HG03439 (cell line): ENCODE measurements at regions not wholly inside any gene's neighbourhood (a gene's known extent, or its start where the extent isn't known, plus 50 kb on each side); places are given as distances from the start of the nearest gene placed in this dataset.
"Not testable (repeated sequence)": the region's sequence is repeated elsewhere in the genome, so short reads cannot be mapped to it uniquely, and the experiment has no call there.

Source experiments
- ATAC-seq: cut with Tn5 transposase; IDR thresholded peaks from one replicate; pipeline ENCODE4 v1.9.1; 2021; ENCODE audit warnings: mild to moderate bottlenecking, moderate library complexity; ENCODE audit not compliant: unreplicated experiment

DNA sequence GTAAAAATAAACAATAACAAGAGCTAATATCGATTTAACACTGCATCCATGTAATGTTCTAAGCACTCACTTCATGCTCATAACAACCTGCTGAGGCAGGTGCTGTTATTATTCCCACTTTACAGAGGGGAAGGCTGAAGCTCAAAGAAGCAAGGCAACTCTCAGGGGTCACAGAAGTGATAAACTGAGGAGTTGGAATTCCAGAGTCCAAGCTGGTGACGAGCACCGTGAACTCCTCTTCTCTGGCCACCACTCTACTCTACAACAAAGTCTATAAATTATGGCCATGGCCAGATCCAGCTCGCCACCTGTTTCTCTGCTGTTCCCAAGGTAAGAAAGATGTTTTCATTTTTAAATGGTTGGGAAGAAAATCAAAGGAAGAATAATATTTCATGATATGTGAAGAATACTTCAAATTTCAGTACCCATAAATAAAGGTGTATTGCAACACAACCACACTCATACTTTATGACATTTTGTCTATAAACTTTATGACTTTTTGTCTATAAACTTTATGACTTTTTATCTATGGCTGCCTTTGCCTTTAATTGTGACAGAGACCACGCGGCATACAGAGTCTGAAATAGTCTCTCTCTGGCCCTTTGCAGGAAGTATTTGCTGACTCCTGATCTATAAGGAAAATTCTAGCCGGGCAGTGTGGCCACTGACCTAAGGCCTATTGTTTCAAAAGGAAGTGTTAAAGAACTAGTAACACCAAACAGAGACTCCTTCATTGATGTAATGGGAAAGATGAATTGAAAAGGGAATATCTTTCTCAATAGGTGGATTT is 113.2 kb upstream of the KCNG1 start:
- ATAC-seq, result no peak

DNA sequence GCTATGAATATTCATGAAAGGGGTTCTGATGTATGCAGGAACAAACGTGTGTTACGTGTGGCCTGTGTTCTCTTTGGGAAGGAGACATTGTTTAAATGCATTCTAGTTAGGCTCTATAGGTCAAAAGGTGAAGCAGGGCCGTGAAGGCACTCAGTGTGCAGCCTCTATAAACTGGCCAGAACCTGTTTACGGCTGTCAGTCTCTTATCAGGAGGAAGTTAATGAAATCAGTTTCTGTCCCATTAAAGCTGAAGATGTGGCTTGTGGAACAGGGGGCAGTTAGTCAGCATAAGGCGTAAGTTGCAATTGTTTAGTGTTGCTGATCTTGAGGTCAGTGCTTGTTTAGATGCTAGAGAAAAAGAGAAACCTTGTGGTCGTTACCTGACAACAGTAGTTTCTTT is 111.5 kb upstream of the KCNG1 start:
- no peak for ATAC-seq

DNA sequence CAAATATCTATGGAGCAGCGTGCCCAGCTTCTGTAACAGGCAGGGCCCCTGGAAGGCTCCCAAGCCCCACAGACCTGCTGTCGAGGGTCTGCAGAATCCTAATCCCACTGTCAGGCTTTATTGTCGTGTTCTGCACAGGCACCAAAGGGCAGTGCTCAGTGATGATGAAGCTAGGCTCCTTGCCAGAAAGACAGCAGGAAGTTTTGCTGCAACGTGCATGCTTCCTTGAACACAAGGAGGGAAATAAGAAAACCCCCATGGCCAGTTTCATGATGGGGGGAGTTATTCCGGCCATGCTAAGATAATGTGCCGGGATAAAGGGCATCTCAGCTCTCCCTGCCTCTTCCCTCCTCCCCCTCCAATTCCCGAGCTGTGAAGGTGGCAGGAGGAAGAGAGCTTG is 109.4 kb upstream of the KCNG1 start:
- no peak for ATAC-seq

DNA sequence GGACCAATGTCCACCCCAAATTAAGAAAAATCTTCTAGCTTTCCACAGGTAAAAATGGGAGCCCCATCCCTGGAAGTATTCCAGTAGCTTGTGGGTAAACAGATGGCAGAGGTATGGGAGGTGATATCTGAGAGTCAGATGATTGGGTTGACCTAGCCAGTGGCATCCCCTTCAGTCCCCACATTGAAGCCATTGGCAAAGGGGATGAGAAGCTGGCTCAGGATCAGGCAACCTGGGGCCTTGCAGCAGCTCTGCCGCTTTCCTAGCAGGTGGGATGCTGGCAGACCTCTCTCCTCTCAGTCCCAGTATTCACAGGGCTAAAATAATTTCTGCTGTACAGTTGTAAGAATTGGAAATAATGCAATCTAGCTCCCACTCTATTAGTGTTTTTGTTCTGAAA is 108.9 kb upstream of the KCNG1 start:
- no peak for ATAC-seq

DNA sequence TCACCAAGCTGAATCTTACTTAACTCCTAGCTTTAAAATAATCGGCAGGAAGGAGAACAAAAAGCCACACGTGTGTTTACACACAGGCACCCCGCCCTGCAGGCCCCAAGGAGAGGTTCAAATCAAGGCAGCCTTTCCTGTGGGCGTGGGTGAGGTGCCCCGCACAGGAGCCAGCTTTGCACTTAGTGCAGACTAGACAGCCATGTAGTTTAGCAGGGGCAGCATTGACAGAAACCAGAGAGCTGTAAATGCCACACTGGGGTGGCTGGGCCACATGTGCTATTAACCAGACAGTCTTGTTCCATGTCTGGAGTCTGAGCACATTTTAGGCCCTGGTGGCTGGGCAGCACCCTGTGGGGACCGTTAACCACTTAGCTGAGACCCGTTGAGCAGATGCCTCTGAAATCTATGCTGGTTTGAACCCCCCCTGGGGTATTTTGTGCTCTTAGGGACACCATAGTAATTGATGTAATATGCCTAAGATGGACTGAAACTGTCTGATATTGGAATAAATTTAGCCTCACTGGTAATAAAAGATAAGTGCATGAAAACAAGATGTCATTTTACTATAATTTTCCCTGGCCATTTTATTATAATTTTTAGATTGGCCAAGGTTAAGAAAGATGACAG is 106.4 kb upstream of the KCNG1 start:
- ATAC-seq, result no peak

DNA sequence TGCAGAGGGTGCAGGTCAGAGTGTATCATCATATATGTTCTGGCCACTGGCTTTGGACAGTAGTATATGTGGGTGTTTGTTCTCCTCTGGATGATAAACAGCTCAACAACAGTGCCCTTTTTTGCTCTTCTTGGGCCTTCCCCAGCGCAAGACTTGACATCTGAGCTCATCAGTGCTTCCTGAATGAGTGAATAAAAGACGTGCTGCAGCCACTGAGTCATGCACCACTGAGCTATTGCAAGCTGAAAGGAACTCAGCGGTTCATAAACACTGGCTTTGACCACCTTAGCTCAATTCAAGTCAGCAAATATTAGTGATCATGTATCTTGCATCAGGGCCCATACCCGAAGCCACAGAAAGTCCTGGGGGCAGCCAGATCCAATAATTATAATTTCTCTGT is 105.3 kb upstream of the KCNG1 start:
- ATAC-seq, result no peak

DNA sequence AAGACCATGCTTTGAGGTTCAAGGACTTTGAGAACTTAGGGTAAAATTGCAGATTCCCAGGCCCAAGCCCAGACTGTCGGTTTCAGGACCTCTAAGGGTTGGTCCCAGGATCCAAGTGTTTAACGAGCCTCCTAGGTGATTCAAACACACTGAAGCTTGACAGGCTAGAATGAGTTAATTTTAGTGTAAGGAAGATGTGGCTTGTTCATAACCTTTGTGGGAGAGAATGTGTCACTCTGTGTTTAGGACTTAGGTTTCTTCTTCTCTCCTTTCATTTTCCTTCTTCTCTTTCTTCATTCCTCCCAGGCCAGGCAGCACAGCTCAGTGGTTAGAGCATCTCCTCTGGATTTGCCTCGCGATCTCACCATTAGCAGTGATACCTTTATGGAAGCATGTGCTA is 104.8 kb upstream of the KCNG1 start:
- ATAC-seq, result no peak

DNA sequence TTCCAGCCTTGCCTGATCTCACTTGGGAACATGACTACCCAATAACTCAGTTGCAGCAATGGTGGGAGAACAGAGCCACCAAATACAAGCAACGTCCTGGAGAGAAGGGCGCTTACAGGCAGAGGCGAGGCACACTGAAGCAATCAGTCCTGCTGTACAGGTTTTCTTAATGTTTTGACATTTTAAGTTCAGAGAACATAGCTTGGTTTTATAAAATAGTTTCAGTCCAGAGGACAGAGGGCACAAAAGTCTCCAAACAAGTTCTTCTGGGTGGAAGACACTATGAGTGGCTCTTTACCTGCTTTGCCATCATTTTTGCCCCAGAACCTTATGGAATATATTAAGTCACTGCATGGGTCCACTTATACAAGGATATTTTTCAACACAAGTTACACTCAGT is 103.4 kb upstream of the KCNG1 start:
- ATAC-seq, result no peak

DNA sequence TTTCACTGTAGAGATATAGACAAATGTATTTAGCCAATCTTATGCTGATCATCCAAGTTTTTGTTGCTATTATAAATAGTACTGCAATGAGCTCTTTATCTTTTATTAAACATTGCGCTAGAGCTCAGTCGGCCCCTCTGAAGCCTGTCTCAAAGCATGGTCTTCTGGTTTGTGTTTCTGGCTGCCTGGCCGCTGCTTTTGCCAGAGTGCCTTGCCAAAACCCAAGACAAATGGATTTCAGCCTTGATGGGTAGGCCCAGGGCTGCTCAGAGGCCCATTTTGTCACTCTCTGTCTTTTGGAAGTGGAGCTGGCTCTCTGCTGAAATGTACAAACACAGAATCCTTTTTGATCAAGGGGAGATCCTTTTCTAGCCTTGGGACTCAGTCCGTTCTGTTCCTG is 102.9 kb upstream of the KCNG1 start:
- ATAC-seq, result no peak

DNA sequence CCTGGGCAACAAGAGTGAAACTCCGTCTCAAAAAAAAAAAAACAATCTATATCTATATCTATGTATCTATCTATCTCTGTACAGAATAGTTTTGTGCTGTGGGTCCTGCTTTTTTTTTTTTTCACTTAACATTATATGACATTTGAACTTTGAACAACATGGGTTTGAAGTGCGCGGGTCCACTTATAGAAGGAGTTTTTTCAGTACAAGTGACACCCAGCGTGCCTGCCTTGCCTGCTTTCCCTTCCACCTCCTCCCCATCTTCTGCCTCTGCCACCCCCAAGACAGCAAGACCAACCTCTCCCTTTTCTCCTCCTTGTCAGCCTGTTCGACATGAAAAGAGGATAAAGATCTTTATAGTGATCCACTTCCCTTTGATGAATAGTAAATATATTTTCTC is 102.2 kb upstream of the KCNG1 start:
- ATAC-seq, result no peak

DNA sequence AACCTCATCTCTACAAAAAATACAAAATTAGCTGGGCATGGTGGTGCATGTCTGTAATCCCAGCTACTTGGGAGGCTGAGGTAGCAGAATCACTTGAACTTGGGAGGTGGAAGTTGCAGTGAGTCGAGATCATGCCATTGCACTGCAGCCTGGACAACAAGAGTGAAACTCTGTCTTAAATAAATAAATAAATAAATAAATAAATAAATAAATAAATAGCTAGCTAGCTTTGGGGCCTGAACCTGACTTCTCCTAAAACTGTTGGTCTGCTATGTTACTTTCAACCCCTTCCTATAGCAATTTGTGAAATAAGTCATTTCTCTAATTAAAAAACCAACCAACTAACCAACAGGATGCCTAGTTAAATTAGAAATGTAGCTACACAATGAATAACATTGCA is 101.0 kb upstream of the KCNG1 start:
- not testable (repeated sequence) for ATAC-seq

DNA sequence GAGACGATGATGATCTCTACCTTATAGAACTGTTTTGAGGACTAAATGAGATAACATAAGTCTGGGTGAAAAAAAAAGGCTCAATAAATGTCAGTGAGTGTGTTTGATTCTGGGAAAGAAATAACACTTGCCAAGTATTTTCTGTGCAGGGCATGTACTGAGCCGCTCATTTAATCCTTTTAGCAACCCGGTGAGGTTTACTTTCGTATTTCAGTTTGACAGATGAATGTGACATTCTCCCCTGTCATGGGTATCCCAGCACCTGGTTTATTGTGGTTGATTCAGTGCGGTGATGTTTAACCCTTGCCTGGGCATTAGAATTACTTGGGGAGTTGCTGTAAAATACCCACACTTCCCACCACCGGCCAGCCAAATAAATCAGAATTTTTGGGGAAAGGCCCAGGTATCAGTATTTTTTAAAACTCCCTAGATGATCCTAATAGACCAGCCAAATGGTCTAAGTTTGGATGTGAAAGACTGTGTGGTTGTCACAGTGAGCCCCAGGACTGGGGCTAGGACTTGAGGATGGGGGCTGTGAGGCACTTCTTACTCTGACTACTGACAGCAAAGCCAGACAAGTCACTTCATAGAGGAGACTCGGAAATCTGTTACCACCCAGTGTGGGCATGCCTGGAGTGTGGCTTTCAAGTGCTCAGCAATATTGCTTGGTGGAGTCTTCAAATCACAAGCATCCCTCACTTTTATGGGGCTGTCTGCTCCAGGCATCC is 100.2 kb upstream of the KCNG1 start:
- no peak for ATAC-seq

DNA sequence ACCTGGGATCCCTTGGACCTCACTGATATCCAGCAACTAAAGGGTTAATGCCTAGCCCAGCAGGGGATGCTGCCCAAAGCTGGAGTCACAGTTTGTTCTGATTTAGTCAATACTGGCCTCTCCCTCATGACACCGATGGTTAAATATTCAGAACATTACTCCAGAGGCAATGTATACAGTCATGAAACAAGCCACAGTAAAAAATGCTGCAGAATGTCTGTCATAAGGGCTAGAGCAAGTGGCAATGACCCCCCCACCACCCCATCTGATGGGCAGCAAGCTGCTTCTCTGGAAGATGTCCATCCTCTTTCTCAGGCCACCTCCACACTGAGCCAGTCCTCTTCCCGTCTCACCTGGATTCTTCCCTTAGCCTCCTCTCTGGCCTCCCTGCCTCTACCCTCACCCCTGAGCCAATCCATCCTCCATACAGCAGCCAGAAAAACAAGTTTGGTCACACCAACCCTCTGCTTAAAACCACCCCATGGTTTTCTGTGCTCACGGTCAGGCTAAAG is 99.0 kb upstream of the KCNG1 start:
- ATAC-seq, result no peak

DNA sequence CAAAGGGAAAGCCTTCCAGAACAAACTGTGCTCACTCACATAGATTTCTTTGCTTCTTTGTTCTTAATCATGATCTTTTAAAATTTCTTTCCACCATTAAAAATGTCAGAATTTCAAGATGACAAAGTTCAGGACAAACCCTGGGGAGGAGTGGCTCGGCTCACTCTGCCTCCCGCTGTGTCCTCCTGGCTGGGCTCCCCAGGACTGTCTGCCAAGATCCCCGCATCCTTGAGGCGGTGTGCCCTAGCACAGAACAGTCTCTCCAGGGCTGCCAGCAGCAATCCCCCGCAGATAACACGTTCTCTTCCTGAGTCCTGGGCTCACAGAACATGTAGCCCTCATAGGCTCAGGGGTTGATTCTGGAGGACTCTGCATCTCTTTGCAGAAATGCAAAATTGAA is 98.4 kb upstream of the KCNG1 start:
- no peak for ATAC-seq

DNA sequence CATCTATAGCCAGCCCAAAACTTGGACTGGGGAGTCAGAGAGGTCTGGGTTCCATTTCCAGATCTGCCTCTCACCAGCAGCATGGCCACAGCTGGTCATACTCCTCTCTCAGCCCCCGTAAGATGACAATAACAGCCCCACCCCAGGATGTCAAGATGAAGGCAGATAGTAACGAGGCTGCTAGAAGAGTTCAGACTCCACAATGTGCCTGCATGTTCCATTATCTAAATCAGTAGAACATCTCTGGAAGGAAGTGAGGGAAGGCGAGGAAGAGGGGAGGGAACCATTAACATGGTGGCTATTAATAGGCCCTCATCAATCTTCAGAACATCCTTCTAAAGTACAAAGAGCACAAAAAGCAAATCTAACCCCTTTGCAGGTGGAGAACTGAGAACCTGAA is 98.0 kb upstream of the KCNG1 start:
- ATAC-seq, result no peak

DNA sequence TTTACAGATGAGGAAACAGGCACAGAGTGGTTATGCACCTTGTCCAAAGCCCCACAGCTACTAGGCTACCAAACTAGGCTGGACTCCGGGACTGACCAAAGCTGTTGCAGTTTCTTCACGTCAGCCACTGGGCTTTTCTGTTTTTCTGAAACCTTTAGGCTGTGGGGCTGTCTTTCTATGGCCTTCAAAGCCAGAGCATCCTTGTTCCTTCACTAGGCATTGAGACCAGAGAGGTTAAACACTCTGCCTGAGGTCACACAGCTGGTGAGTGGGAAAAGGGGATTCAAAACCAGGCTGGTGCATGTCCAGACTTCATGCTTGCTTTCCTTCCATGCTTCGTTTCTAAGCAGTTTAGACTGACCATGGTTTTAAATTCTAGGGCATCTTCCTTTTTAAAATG is 97.5 kb upstream of the KCNG1 start:
- no peak for ATAC-seq

DNA sequence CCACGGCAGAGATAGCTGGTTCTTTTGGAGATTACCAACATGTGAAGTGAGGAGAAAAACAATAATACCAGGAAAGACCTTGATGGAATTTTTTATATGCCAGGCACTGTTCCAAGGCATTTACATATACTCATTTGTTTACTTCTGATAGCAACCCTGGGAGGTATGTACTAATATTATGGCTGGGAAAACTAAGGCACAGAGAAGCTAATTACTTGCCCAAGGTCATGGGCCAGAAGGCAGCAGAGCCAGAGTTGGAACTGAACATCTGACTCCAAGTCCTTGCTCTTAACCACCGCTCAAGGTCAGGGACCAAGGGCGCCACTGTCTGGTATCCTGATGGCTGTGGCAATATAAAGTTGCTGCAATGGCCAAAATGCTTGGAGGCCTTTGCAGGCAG is 97.0 kb upstream of the KCNG1 start:
- no peak for ATAC-seq

DNA sequence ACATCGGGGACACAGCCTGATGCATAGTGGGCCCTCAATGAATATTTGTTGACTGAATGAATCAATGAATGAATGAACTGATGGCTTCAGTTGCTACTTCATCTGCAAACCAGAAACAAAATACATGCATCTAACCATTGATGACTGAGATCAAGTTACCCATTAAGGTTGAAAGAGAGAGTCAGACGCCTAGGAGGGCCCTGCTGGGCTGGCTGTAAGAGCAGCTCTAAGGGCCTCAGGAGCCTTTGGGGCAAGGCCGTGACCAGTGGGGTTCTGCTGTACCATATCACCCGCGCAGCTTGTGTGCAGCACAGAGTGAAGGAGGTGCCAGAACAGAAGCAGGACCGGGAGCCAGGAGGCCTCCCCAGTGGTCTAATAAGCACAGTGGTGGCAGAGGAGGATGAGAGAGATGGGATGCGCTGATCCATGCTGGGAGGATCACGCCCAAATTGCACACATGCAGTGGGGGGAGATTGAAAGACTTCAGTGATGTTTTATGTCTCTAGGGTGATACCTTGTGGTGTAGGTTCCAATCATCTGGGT is 96.1 kb upstream of the KCNG1 start:
- no peak for ATAC-seq

DNA sequence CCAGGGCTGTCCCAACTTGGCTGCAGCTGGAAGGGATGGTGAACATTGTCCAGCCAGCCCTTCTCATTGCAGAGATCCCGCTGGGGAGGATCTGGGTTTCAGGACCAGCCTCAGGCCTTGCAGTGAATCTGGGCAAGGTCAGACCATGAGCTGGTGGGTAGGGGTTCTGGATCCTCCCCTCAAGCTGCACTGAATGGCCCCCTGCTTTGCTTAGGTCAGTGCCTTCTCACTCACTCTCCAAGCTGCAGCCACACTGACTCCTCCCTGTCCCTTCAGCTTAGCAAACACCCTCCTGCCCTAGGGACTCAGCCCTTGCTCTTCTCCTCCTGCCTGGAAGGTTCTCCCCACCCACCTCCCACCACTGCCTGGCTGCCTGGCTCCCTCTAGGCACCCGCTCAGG is 95.3 kb upstream of the KCNG1 start:
- no peak for ATAC-seq

DNA sequence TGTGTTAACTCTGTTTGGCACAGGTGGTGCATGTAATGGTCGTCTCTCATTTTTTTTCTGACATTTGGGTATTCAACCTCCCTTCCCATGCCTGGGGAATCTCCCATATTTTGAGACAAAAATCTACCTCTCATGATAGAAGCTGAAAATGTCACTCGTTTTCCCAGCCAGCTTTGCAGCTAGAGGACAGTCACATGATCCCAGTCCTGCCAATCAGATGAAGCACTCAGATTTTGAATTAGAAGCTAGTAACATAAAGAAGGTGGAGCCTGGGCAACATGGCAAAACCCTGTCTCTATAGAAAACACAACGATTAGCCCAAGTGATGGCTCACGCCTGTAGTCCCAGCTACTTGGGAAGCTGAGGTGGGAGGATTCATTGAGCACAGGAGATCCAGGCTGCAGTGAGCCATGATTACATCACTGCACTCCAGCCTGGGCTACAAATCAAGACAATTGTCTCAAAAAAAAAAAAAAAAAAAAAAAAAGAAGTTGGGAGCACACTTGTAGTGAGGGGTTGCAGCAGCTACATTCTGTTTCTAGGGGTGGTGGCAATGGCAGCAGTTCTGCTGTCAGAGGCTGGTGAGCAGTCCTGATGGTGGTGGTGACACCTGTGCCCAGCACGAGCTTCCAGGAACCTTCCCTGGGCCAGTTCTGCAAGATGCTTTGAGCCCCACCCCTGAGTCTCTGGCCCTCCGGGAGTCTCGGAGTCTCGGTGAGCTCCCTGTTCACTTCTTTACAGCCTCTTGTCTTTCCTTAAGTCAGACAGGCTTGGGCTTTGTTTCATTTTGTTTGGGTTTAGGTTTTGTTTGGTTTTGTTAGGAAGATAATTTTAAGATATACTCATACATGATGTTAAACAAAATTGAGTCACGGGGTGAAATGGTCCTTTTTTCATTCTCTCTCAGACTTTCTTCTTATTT is 94.1 kb upstream of the KCNG1 start:
- no peak for ATAC-seq

DNA sequence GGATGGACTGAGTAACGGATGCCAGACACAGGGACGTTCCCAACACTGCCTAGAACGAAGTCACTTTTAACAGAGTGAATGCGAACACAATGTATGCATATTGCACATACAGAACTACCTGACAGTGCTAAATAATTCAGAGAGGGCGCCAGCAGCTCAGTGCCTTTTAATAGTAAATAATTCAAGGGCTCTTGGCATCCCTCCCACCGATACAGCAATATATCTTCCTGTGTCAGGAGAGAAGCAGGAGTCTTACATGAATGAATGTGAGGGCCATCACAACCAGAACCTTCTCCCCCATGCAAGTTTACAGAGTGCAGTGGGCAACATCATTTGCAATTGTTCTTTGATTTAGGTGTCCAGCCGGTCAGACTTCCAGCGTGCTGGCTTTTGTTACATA is 88.4 kb upstream of the KCNG1 start:
- ATAC-seq, result no peak
